GM23248 (cell line): ENCODE measurements at regions not wholly inside any gene's neighbourhood (a gene's known extent, or its start where the extent isn't known, plus 50 kb on each side); places are given as distances from the start of the nearest gene placed in this dataset.

ENCODE experiments used
- DNase-seq: peaks from one replicate; pipeline ENCODE4 v3.0.0-alpha.2; 2015
- H2AFZ ChIP-seq: fragments of 200-600 bp; sonication (generic); 2 replicates; pipeline ENCODE4 v1.6.1; 2016; ENCODE audit warnings: antibody characterized with exemption
- H3F3A ChIP-seq: fragments of 200-600 bp; sonication (generic); 2 replicates; pipeline ENCODE4 v1.6.1; 2016; ENCODE audit warnings: mild to moderate bottlenecking, antibody characterized with exemption, mixed run types; ENCODE audit not compliant: insufficient read depth
- H3K27ac ChIP-seq: fragments of 200-600 bp; sonication (generic); 2 replicates; pipeline ENCODE4 v1.5.1; 2016; ENCODE audit warnings: mild to moderate bottlenecking
- H3K27me3 ChIP-seq: fragments of 200-600 bp; sonication (generic); replicated peaks from 2 replicates; pipeline ENCODE4 v1.6.1; 2016; ENCODE audit warnings: mild to moderate bottlenecking; ENCODE audit not compliant: insufficient read depth
- H3K36me3 ChIP-seq: fragments of 200-600 bp; sonication (generic); 2 replicates; pipeline ENCODE4 v1.6.1; 2016; ENCODE audit warnings: low read depth, mild to moderate bottlenecking
- H3K4me1 ChIP-seq: fragments of 200-600 bp; sonication (generic); 2 replicates; pipeline ENCODE4 v1.6.1; 2016; ENCODE audit warnings: mild to moderate bottlenecking; ENCODE audit not compliant: insufficient read depth
- H3K4me2 ChIP-seq: fragments of 200-600 bp; sonication (generic); one replicate; pipeline ENCODE4 v1.6.1; 2016; ENCODE audit warnings: mild to moderate bottlenecking; ENCODE audit not compliant: unreplicated experiment
- H3K4me3 ChIP-seq: fragments of 200-600 bp; sonication (generic); 2 replicates; pipeline ENCODE4 v1.5.1; 2016; ENCODE audit warnings: mild to moderate bottlenecking
- H3K79me2 ChIP-seq: fragments of 200-600 bp; sonication (generic); 2 replicates; pipeline ENCODE4 v1.6.1; 2016; ENCODE audit warnings: mild to moderate bottlenecking; ENCODE audit not compliant: insufficient read depth
- H3K9ac ChIP-seq: fragments of 200-600 bp; sonication (generic); 2 replicates; pipeline ENCODE4 v1.6.1; 2016; ENCODE audit warnings: mild to moderate bottlenecking
- H3K9me2 ChIP-seq: fragments of 200-600 bp; sonication (generic); 2 replicates; pipeline ENCODE4 v1.6.1; 2016; ENCODE audit warnings: mixed run types, mild to moderate bottlenecking, moderate library complexity; ENCODE audit not compliant: insufficient read depth
- H3K9me3 ChIP-seq: fragments of 200-600 bp; sonication (generic); one replicate; pipeline ENCODE4 v1.6.1; 2017; ENCODE audit warnings: low read depth
- H4K20me1 ChIP-seq: fragments of 200-600 bp; sonication (generic); 2 replicates; pipeline ENCODE4 v1.6.0; 2016; ENCODE audit not compliant: insufficient read depth
- EZH2 ChIP-seq: fragments of 200-600 bp; sonication (generic); IDR thresholded peaks from 2 replicates; pipeline ENCODE4 v1.6.1; 2018; ENCODE audit warnings: antibody characterized with exemption, mild to moderate bottlenecking; ENCODE audit not compliant: insufficient read depth, poor library complexity, severe bottlenecking
- EZH2phosphoT487 ChIP-seq: fragments of 200-600 bp; sonication (generic); IDR thresholded peaks from 2 replicates; pipeline ENCODE4 v1.6.1; 2018; ENCODE audit warnings: antibody characterized with exemption, moderate library complexity, mild to moderate bottlenecking, low read depth; ENCODE audit not compliant: insufficient read depth
- WGBS, 2 experiments: methylation state at CpG; one replicate each; pipeline ENCODE4 v1.1.6; 2015 to 2017; ENCODE audit warnings: low lambda C conversion rate in 2 of 2, low coverage in 1 of 2; ENCODE audit errors: missing lambda C conversion rate in 2 of 2; 5-methylcytosine and 5-hydroxymethylcytosine counted together
- in situ Hi-C: fragments of 300-500 bp; cut with MboI; formaldehyde crosslinking; loops from 2 replicates; pipeline ENCODE4 v1.15.0; 2020

- DNase-seq = no peak
- H3K79me2 ChIP-seq = no peaks in the 10 kb centered on the region
- no peak overlapping the region for H2AFZ ChIP-seq
- in situ Hi-C loops = no loop called here
- TF ChIP-seq EZH2phosphoT487 (no peak), EZH2 (no peak)
- no peaks in the 10 kb centered on the region for H3K9me2 ChIP-seq
- H3K4me1 ChIP-seq = no peaks in the 10 kb centered on the region
- H3K36me3 ChIP-seq = no peaks in the 10 kb centered on the region
- WGBS, 2 experiments = 25 to 28% methylated on average over 7 of the region's 7 CpGs
- no peak overlapping the region for H3K4me2 ChIP-seq
- H3K4me3 ChIP-seq = no peak overlapping the region
- H3F3A ChIP-seq = no peaks in the 10 kb centered on the region
- no peak overlapping the region for H3K27ac ChIP-seq
- H4K20me1 ChIP-seq = no peaks in the 10 kb centered on the region
- H3K9me3 ChIP-seq = no peaks in the 10 kb centered on the region
- H3K9ac ChIP-seq = no peak overlapping the region
- H3K27me3 ChIP-seq = no peaks in the 10 kb centered on the region; the same call in 1 of the 2 replicates
Observed at GRCh38 chr12:91555436-91556415, 373.1 kb upstream of the DCN start.

DNA sequence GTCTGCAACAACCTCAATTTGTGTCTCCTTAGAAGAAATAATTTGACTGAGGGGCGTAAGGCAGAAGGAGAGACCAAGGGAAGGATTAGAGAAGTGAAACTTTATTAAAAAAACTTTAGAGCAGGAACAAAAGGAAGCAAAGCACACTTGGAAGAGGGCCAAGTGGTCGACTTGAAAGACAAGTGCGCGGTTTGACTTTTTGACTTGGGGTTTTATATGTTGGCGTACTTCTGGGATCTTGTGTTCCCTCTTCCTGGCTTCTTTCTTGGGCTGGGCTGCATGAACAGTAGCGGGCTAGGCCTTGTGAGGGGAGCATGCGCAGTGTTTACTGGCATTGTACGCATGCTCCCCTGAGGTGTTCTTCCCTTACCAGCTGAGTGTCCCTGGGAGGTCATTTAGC lies 369.3 kb upstream of the DCN start:
- Histone ChIP-seq H3K9ac (no peak overlapping the region), H3K9me3 (no peaks in the 10 kb centered on the region), H3K27ac (no peak overlapping the region), H3K79me2 (no peaks in the 10 kb centered on the region), H3K9me2 (no peaks in the 10 kb centered on the region), H3F3A (no peaks in the 10 kb centered on the region), H3K36me3 (no peaks in the 10 kb centered on the region), H2AFZ (no peak overlapping the region), H3K4me3 (no peak overlapping the region), H3K27me3 (no peaks in the 10 kb centered on the region; the same call in 1 of the 2 replicates), H3K4me1 (no peaks in the 10 kb centered on the region), H4K20me1 (no peaks in the 10 kb centered on the region), H3K4me2 (no peak overlapping the region)
- WGBS, 2 experiments = 81 to 86% methylated on average over 8 of the region's 8 CpGs
- TF ChIP-seq EZH2phosphoT487 = no peak
- no peak for TF ChIP-seq EZH2
- DNase-seq = no peak
- in situ Hi-C loops = no loop called here

DNA sequence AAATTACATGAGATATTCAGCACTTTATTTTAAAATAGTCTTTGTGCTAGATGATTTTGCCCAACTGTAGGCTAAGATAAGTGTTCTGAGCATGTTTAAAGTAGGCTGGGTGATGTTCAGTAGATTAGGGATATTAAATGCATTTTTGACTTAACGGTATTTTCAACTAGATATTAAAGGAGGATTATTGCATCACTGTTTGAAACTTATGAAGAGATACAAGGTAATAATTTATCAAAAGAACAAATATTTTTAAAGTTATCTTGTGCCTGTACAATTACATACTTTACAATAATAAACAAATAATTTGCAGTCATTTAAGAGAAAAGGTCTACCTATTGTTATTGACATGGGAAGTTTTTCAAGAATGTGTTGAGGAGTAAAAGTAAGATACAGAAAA lies 368.6 kb upstream of the DCN start:
- Histone ChIP-seq H3K9me3 (no peaks in the 10 kb centered on the region), H3F3A (no peaks in the 10 kb centered on the region), H2AFZ (no peak overlapping the region), H3K4me3 (no peak overlapping the region), H3K79me2 (no peaks in the 10 kb centered on the region), H4K20me1 (no peaks in the 10 kb centered on the region), H3K9me2 (no peaks in the 10 kb centered on the region), H3K27ac (no peak overlapping the region), H3K4me1 (no peaks in the 10 kb centered on the region), H3K36me3 (no peaks in the 10 kb centered on the region), H3K9ac (no peak overlapping the region), H3K27me3 (no peaks in the 10 kb centered on the region; the same call in 1 of the 2 replicates), H3K4me2 (no peak overlapping the region)
- TF ChIP-seq EZH2 (no peak), EZH2phosphoT487 (no peak)
- no peak for DNase-seq
- in situ Hi-C loops = no loop called here
- 81 to 92% methylated on average over 1 of the region's 1 CpG for WGBS, 2 experiments

DNA sequence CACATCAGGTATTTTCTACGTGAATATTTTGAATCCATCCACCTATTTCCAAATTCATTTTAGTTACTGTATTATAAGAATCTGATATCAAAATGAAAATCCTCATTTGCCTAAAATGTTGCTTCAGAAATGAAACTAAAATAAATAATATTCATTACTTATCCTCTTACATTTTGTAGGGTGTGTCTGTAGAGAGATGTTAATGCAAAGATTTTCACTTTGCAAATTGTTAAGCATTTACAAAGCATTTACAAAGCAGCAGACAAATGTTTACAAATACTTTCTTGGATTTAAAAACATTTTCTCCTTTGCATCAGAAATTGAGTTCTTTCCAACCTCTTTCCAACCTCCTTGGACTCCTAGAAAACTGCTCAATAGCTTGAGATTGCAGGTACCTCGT lies 360.0 kb upstream of the DCN start:
- no peak overlapping the region for H3K27ac ChIP-seq
- TF ChIP-seq EZH2 (no peak), EZH2phosphoT487 (no peak)
- H3K4me2 ChIP-seq = no peak overlapping the region
- H4K20me1 ChIP-seq = no peaks in the 10 kb centered on the region
- no peak overlapping the region for H3K9ac ChIP-seq
- no peaks in the 10 kb centered on the region for H3K4me1 ChIP-seq
- H3K9me3 ChIP-seq = no peaks in the 10 kb centered on the region
- WGBS, 2 experiments = 51 to 52% methylated on average over 2 of the region's 2 CpGs
- no peaks in the 10 kb centered on the region for H3K36me3 ChIP-seq
- H3K27me3 ChIP-seq = no peaks in the 10 kb centered on the region
- in situ Hi-C loops = no loop called here
- no peak overlapping the region for H2AFZ ChIP-seq
- H3K4me3 ChIP-seq = no peak overlapping the region
- H3F3A ChIP-seq = no peaks in the 10 kb centered on the region
- no peaks in the 10 kb centered on the region for H3K79me2 ChIP-seq
- DNase-seq = no peak
- no peaks in the 10 kb centered on the region for H3K9me2 ChIP-seq
